ENCODE measurements at regions not wholly inside any gene's neighbourhood (a gene's known extent, or its start where the extent isn't known, plus 50 kb on each side); places are given as distances from the start of the nearest gene placed in this dataset.

- H3K27ac Mint-ChIP-seq: no peak overlapping the region
- peaks cover 2% of the 10 kb centered on the region for H3K9me3 Mint-ChIP-seq
- H3K27me3 Mint-ChIP-seq: peaks cover 24% of the 10 kb centered on the region
- no peak for DNase-seq (ENCODE audit: low spot score in 2 of 2)
- no peaks in the 10 kb centered on the region for H3K4me1 Mint-ChIP-seq
- no peaks in the 10 kb centered on the region for H3K36me3 Mint-ChIP-seq
- ATAC-seq (ENCODE audit: low read depth): no peak
- no peak overlapping the region for H3K4me3 Mint-ChIP-seq
These were observed 214.3 kb downstream of the MYLK4 start for GRCh38 chr6:2536451-2536850.

- Mint-ChIP-seq H3K9me3 (peaks cover 2% of the 10 kb centered on the region), H3K4me1 (no peaks in the 10 kb centered on the region), H3K4me3 (no peak overlapping the region), H3K36me3 (no peaks in the 10 kb centered on the region), H3K27me3 (peaks cover 25% of the 10 kb centered on the region), H3K27ac (no peak overlapping the region)
- no peak for DNase-seq (ENCODE audit: low spot score in 2 of 2)
- no peak for ATAC-seq (ENCODE audit: low read depth)
These were observed 215.2 kb downstream of the MYLK4 start for GRCh38 chr6:2535506-2535905.

- H3K27me3 Mint-ChIP-seq: peaks cover 22% of the 10 kb centered on the region
- peaks cover 4% of the 10 kb centered on the region for H3K9me3 Mint-ChIP-seq
- no peaks in the 10 kb centered on the region for H3K4me1 Mint-ChIP-seq
- H3K27ac Mint-ChIP-seq: no peak overlapping the region
- H3K4me3 Mint-ChIP-seq: no peak overlapping the region
- H3K36me3 Mint-ChIP-seq: no peaks in the 10 kb centered on the region
- no peak for DNase-seq (ENCODE audit: low spot score in 2 of 2)
- no peak for ATAC-seq (ENCODE audit: low read depth)
These were observed 216.2 kb downstream of the MYLK4 start for GRCh38 chr6:2534406-2535042.

GRCh38 chr6:2531426-2532215 is 219.1 kb downstream of the MYLK4 start:
- ATAC-seq (ENCODE audit: low read depth): no peak
- H3K36me3 Mint-ChIP-seq: no peaks in the 10 kb centered on the region
- H3K27me3 Mint-ChIP-seq: peaks cover 12% of the 10 kb centered on the region
- H3K9me3 Mint-ChIP-seq: peaks cover 4% of the 10 kb centered on the region
- DNase-seq (ENCODE audit: low spot score in 2 of 2): no peak
- no peaks in the 10 kb centered on the region for H3K4me1 Mint-ChIP-seq
- H3K4me3 Mint-ChIP-seq: no peak overlapping the region
- H3K27ac Mint-ChIP-seq: no peak overlapping the region

- H3K36me3 Mint-ChIP-seq: no peaks in the 10 kb centered on the region
- DNase-seq (ENCODE audit: low spot score in 2 of 2) (no peak), ATAC-seq (ENCODE audit: low read depth) (no peak)
- no peak overlapping the region for H3K27ac Mint-ChIP-seq
- no peaks in the 10 kb centered on the region for H3K4me1 Mint-ChIP-seq
- peaks cover 9% of the 10 kb centered on the region for H3K27me3 Mint-ChIP-seq
- H3K4me3 Mint-ChIP-seq: no peak overlapping the region
- peaks cover 9% of the 10 kb centered on the region for H3K9me3 Mint-ChIP-seq
These were observed 221.5 kb downstream of the MYLK4 start for GRCh38 chr6:2529211-2529719.

- Mint-ChIP-seq H3K4me1 (no peaks in the 10 kb centered on the region), H3K27ac (no peak overlapping the region), H3K36me3 (no peaks in the 10 kb centered on the region), H3K4me3 (no peak overlapping the region), H3K9me3 (peaks cover 12% of the 10 kb centered on the region), H3K27me3 (peaks cover 7% of the 10 kb centered on the region)
- DNase-seq (ENCODE audit: low spot score in 2 of 2): no peak
- no peak for ATAC-seq (ENCODE audit: low read depth)
These were observed 222.6 kb downstream of the MYLK4 start for GRCh38 chr6:2528156-2528555.

GRCh38 chr6:2526766-2527165 is 224.0 kb downstream of the MYLK4 start:
- DNase-seq (ENCODE audit: low spot score in 2 of 2): no peak
- no peak overlapping the region for H3K27ac Mint-ChIP-seq
- H3K4me1 Mint-ChIP-seq: peaks cover 4% of the 10 kb centered on the region
- H3K9me3 Mint-ChIP-seq: peaks cover 17% of the 10 kb centered on the region
- no peak for ATAC-seq (ENCODE audit: low read depth)
- H3K36me3 Mint-ChIP-seq: peaks cover 6% of the 10 kb centered on the region
- H3K27me3 Mint-ChIP-seq: peaks cover 12% of the 10 kb centered on the region
- H3K4me3 Mint-ChIP-seq: no peak overlapping the region

- H3K27ac Mint-ChIP-seq: no peak overlapping the region
These were observed 226.6 kb downstream of the MYLK4 start for GRCh38 chr6:2524090-2524489.

GRCh38 chr6:2523061-2523460 is 227.7 kb downstream of the MYLK4 start:
- ATAC-seq (ENCODE audit: low read depth): no peak
- Mint-ChIP-seq H3K27ac (no peak overlapping the region), H3K36me3 (peaks cover 6% of the 10 kb centered on the region), H3K27me3 (peaks cover 9% of the 10 kb centered on the region), H3K9me3 (peaks cover 16% of the 10 kb centered on the region), H3K4me1 (peaks cover 4% of the 10 kb centered on the region), H3K4me3 (no peak overlapping the region)
- DNase-seq (ENCODE audit: low spot score in 2 of 2): no peak

More at GRCh38 chr6:2524090-2524489, 226.6 kb downstream of the MYLK4 start:
- ATAC-seq (ENCODE audit: low read depth): no peak
- H3K27me3 Mint-ChIP-seq: peaks cover 6% of the 10 kb centered on the region
- no peak overlapping the region for H3K4me3 Mint-ChIP-seq
- H3K4me1 Mint-ChIP-seq: peaks cover 4% of the 10 kb centered on the region
- H3K36me3 Mint-ChIP-seq: peaks cover 6% of the 10 kb centered on the region
- peaks cover 15% of the 10 kb centered on the region for H3K9me3 Mint-ChIP-seq
- no peak for DNase-seq (ENCODE audit: low spot score in 2 of 2)

- Mint-ChIP-seq H3K36me3 (peaks cover 6% of the 10 kb centered on the region), H3K27me3 (peaks cover 6% of the 10 kb centered on the region), H3K9me3 (peaks cover 16% of the 10 kb centered on the region), H3K27ac (no peak overlapping the region), H3K4me1 (peaks cover 4% of the 10 kb centered on the region), H3K4me3 (no peak overlapping the region)
- DNase-seq (ENCODE audit: low spot score in 2 of 2) (no peak), ATAC-seq (ENCODE audit: low read depth) (no peak)
These were observed 228.2 kb downstream of the MYLK4 start for GRCh38 chr6:2522521-2522920.

- H3K36me3 Mint-ChIP-seq: peaks cover 6% of the 10 kb centered on the region
- ATAC-seq (ENCODE audit: low read depth) (no peak), DNase-seq (ENCODE audit: low spot score in 2 of 2) (no peak)
- peaks cover 4% of the 10 kb centered on the region for H3K4me1 Mint-ChIP-seq
- H3K27ac Mint-ChIP-seq: no peak overlapping the region
- H3K4me3 Mint-ChIP-seq: no peak overlapping the region
- H3K9me3 Mint-ChIP-seq: peaks cover 7% of the 10 kb centered on the region
- H3K27me3 Mint-ChIP-seq: peaks cover 9% of the 10 kb centered on the region
These were observed 232.8 kb downstream of the MYLK4 start for GRCh38 chr6:2517855-2518473.

GRCh38 chr6:2517401-2517800 is 233.3 kb downstream of the MYLK4 start:
- Mint-ChIP-seq H3K4me3 (no peak overlapping the region), H3K27ac (no peak overlapping the region), H3K9me3 (peaks cover 2% of the 10 kb centered on the region), H3K4me1 (no peaks in the 10 kb centered on the region), H3K27me3 (peaks cover 9% of the 10 kb centered on the region), H3K36me3 (peaks cover 3% of the 10 kb centered on the region)
- DNase-seq (ENCODE audit: low spot score in 2 of 2) (no peak), ATAC-seq (ENCODE audit: low read depth) (no peak)

- DNase-seq (ENCODE audit: low spot score in 2 of 2): no peak
These were observed 234.7 kb downstream of the MYLK4 start for GRCh38 chr6:2516059-2516458.

GRCh38 chr6:2514965-2515543 is 235.7 kb downstream of the MYLK4 start:
- Mint-ChIP-seq H3K27me3 (peaks cover 11% of the 10 kb centered on the region), H3K4me1 (no peaks in the 10 kb centered on the region), H3K27ac (no peak overlapping the region), H3K36me3 (no peaks in the 10 kb centered on the region), H3K9me3 (peaks cover 2% of the 10 kb centered on the region), H3K4me3 (no peak overlapping the region)
- DNase-seq (ENCODE audit: low spot score in 2 of 2) (no peak), ATAC-seq (ENCODE audit: low read depth) (no peak)

More at GRCh38 chr6:2516059-2516458, 234.7 kb downstream of the MYLK4 start:
- Mint-ChIP-seq H3K27me3 (peaks cover 9% of the 10 kb centered on the region), H3K9me3 (peaks cover 2% of the 10 kb centered on the region), H3K4me3 (no peak overlapping the region), H3K36me3 (no peaks in the 10 kb centered on the region), H3K27ac (no peak overlapping the region), H3K4me1 (no peaks in the 10 kb centered on the region)
- no peak for ATAC-seq (ENCODE audit: low read depth)

All from memory B cell (primary cell).